ENCODE measurements at regions not wholly inside any gene's neighbourhood (a gene's known extent, or its start where the extent isn't known, plus 50 kb on each side); places are given as distances from the start of the nearest gene placed in this dataset.
"Not testable (repeated sequence)": the region's sequence is repeated elsewhere in the genome, so short reads cannot be mapped to it uniquely, and the experiment has no call there.

- DNase-seq (ENCODE audit: low read depth) = no peak
Measured at GRCh38 chr5:1748271-1748670, 51.4 kb downstream of the MRPL36 start.

DNA sequence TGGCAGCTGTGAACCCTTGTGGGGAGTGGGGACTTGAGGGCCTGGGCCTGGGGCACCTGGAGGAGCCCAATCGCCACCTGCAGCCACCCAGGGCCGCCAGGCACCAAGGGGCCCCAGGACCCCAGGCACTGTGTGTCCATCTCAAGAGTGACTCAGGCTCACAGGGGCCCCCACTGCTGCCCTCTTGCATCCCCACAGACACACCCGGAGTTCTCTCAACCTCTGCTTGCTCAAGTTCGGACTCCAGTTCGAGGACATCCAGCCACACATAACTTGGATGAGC, 51.9 kb downstream of the MRPL36 start:
- DNase-seq (ENCODE audit: low read depth) = no peak

DNA sequence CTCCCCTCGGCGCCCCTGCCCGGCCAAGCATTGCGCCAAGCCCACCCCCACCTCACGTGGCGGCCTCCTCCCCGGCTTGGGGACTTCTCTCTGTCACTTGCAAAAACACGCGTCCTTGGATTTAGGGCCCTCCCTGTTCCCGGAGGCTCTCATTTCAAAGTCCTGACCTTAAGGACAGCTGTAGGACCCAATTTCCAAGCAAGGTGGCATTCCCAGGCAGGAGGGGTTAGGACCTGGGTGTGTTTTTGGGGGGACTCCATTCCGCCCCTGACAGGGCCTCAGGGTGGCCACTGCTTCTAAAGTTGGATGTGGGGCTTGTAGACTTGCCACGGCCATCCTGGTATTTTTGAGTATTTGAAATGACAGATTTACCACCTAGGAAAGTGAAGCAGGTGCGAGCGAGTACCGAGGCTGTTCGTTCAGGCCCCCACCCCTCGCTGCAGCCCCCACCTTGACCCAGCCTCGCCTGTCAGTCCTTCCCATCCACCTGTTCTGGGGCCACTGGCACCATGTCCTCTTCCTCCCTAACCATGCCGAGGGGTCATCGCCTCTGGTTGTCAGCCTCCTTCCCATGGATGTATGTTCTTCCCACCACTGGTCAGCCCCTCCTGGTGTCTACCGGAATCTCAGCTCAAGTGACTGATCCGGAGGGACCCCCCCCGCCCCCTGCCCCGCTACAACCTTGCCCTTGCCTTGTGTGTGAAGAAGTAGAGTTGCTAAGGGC, 52.4 kb downstream of the MRPL36 start:
- DNase-seq (ENCODE audit: low read depth) = no peak

DNA sequence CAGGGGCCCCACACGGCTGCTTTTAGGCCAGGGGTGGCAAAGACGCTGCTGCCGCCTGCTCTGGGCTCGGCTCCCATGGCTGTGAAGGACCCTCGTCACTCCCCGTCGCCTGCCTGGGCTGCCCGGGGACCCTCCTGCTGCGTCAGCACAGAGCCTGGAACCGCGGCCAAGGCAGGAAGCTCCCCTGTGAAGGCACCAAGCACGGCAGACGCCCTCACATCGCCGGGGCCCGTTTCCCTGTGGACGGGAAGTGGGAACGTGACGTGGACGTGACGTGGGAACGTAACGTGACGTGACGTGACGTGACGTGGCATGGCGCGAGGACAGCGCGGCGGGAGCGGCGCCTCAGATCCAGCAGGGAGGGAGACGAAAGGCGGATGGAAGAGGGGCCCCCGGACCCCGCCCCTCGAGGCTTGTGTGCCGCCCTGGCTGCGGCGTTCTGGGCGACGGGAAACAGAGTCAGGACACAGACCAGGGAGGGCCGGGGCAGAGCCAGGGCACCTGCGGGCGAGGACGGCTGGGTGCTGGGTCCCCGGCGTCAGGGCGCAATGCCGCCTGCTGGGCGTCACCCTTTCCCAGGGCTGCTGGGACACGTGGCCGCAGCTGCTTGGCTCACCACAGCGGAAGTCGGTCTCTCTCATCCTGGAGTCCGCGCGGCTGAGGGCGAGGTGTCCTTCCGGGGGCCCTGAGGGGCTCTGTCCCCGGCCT, 53.1 kb downstream of the MRPL36 start:
- no peak for DNase-seq (ENCODE audit: low read depth)

GRCh38 chr5:1745796-1746370, 53.8 kb downstream of the MRPL36 start:
- DNase-seq (ENCODE audit: low read depth) = no peak

- no peak for DNase-seq (ENCODE audit: low read depth)
Measured at GRCh38 chr5:1745123-1745795, 54.4 kb downstream of the MRPL36 start.

- no peak for DNase-seq (ENCODE audit: low read depth)
Measured at GRCh38 chr5:1744393-1745122, 55.1 kb downstream of the MRPL36 start.

DNA sequence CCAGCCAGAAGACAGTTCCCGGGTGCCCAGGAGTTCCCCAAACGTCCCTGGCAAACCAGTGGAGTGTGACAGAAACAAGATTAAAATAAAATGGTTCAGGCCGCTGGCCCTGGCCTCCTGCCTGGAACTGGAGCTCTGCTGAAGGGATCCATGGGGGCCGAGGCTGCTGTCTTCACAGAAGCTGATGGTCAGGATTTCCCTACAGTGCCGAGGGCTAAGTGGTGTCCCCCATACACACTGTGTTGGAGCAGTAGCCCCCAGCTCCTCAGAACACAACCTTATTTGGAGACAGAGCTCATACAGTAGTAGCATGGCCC, 55.9 kb downstream of the MRPL36 start:
- no peak for DNase-seq (ENCODE audit: low read depth)

DNA sequence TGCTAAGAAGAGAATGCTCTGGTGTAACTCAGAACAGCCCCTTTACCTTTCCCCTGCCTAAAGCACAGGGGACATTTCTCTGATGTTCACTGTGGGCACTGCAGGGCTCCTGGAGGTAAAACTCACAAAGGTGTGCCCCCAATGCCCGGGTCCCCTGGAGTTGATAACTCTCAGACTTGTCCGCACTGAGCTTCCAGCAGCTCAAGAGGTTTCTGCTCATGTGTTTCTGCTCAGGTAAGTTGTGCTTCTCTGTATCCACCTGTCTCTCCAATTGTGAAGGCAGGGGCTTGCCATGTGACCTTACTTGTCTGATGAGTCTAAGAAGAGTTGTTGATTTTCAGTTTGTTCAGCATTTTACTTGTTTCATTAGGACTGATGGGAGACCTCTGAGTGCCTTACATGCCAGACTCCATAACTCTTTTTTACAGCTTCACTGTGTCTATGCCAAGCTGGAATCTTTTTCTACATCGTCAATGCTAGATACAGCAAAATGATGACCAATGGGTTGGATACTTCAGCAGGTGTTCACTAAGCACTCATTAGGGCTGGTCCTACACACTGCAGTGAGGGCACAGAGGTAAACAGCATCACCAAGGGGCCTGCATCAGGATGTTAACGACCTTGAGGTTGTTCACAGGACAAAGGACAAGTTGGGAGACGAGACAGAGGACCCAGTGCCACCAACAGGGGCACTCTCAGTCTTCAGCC, 56.4 kb downstream of the MRPL36 start:
- no peak for DNase-seq (ENCODE audit: low read depth)

DNA sequence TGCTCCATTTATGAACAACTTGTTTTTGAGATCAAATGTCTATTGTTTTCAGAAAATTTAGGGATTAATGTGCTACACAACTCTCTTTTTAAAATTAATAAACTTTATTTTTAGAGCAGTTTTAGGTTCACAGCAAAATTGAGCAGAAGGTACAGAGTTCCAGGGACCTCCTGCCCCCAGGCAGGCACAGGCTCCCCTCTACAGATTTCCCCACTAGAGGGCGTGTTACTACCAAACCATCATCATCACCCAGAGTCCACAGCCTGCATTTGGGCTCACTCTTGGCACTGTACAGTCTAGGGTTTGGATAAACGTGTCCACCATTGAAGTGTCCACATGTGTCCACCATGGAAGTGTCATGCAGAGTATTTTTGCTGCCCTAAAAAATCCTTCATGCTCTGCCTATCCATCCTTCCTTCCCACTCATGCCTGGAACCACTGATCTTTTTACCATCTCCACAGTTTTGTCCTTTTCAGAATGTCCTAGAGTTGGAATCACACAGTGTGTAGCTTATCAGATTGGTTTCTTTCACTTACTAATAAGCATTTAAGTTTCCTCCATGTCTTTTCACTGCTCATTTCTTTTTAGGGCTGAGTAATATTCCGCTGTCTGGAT, 61.7 kb downstream of the MRPL36 start:
- DNase-seq (ENCODE audit: low read depth) = peak; percentile 4

DNA sequence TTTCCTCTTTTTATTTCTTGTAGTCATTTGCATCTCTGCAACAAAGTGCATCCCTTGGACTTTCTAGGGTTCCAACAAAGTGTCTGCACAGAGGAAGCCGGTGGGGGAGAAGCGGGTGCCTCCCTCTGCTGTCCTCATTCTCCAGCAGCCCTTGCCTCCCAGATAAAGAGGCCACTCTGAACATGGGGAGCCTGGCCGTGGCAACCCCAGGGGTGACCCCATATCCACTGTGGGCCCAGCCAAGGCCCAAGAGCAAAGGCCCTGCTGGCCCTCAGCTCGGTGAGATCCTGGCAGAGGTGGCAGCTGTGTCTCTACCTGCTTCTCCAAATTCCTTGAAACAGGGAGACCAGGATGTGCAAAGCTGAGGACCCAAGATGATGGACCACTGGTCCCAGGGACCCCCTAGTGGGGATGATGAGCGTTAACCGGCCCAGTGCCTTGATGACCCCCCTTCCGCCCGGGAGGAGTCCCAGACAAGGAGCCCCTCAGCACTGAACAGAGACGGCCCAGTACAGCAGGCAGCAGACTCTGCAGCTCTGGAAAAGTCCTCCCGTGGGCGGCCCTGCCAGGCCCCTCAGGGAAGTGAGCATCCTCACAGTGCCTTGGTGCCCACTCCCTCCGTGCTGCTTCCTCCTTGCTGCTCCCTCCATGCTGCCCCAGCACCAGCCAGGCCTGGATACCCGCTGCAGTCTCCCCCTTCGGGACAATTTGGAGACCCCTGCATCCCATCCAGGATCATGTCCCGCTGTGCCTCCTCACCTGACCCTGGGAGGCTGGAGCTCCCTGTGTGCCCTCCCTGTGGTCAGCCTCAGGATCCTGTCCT, 62.5 kb downstream of the MRPL36 start:
- DNase-seq (ENCODE audit: low read depth) = no peak

- DNase-seq (ENCODE audit: low read depth) = no peak
Measured at GRCh38 chr5:1736065-1736464, 63.6 kb downstream of the MRPL36 start.

DNA sequence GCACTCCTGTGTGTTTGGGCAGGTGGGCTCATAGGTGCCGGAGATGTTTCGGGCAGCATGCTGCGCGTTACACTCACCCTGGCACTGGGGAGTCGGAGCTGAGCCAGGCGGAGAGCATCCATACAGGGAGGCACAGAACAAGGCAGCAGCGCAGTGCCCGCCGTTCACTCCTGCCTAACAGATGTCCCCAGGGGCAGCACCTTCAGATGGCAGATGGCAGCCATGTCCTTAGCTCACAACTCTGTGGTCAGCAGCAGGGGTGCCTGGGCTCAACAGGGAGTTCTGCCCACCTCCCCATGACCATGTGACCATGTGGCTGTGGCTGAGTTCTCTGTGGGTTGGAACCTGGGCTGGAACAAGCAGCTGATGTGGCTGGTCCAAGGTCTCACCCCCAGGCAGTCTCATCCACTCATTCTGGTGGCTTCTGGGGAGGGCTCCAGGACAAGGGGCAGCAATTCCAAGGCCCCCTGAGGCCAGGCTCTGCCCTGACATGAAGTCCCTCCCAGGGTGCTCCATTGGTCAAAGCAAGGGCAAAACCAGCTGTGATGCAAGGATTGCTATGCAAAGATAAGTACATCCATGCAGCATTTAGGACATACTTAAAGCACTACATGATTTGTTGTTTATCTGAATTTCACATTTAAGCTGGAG, 64.2 kb downstream of the MRPL36 start:
- DNase-seq (ENCODE audit: low read depth) = no peak

DNA sequence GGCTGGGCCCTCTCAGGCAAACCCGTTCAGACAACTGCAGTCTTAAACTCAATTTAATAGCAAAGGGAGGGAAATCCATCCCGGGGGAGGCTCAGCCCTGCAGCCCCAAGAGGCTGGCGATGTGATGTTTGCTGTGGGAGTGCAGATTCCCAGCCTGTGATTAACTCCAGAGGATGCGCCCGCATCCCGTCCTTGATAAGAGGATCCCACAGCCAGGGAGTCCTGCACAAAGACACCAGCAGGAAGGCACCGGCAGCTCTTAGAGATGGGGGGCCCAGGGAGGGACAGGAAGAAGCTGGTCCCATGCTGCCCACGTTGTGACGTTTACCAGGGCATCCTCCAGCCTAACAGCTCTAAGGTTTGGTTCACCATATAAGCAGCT, 64.7 kb downstream of the MRPL36 start:
- DNase-seq (ENCODE audit: low read depth) = no peak

- DNase-seq (ENCODE audit: low read depth) = no peak
Measured at GRCh38 chr5:1734271-1734907, 65.2 kb downstream of the MRPL36 start.

- no peak for DNase-seq (ENCODE audit: low read depth)
Measured at GRCh38 chr5:1733369-1733768, 66.3 kb downstream of the MRPL36 start.

DNA sequence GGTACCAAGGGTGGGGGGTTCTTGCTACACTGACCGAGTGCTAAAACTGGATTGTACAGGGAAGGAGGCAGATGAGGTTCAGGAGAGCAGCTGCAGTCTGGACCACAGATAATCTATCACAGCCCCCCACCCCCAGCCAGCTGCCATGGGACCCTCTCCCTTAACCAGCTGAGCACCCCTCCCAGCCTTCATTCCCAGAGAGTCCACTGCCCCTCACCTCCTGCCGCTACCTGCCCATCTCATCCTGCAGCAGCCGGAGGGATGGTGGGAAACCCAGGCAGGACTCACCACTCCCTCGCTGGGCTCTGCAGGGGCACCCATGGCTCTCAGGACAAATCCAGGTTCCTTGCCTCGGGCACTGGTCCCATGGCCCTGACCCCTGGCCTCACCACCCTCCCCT, 66.7 kb downstream of the MRPL36 start:
- DNase-seq (ENCODE audit: low read depth) = no peak

DNA sequence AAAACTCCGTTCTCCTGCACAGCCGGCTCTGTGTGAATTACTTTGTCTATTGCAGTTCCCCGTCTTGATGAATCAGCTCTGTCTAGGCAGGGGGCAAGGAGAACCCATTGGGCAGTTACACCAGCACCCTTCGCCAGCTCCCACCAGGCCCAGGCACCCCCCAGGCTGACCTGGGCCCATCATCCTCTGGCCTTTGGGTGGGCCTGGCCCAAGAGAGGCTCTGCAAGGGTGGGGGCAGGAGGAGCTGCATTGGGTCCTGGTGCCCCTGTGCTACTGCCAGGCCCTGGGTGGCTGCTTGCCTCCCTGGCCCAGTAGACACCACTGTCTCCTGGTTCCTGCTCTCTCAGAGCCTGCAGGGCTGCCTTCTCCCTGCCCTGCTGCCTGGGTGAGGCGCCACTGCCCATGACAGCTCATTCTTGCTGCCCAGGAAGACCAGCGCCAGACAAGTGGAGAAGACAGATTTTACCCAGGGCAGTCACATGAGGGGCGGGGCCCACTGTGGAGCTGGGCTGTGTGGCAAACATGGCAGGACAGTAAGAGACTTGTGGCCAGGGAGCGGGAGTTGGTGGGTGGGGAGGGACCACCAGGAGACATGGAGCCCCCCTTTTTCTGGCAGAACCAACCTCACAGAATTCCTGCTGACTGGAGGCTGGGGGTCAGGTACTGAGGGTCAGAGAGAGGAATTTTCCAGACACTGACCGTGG, 67.2 kb downstream of the MRPL36 start:
- DNase-seq (ENCODE audit: low read depth) = no peak

GRCh38 chr5:1731855-1732237, 67.8 kb downstream of the MRPL36 start:
- DNase-seq (ENCODE audit: low read depth) = not testable (repeated sequence)
